NOMO-1 (cell line): ENCODE measurements at regions not wholly inside any gene's neighbourhood (a gene's known extent, or its start where the extent isn't known, plus 50 kb on each side); places are given as distances from the start of the nearest gene placed in this dataset.
"Not testable (repeated sequence)": the region's sequence is repeated elsewhere in the genome, so short reads cannot be mapped to it uniquely, and the experiment has no call there.

Source experiments
- DNase-seq, 2 experiments: peaks; one replicate each; lab custom pipeline; 2025; ENCODE audit not compliant: unreplicated experiment in 2 of 2; lab: John Stamatoyannopoulos, UW

DNA sequence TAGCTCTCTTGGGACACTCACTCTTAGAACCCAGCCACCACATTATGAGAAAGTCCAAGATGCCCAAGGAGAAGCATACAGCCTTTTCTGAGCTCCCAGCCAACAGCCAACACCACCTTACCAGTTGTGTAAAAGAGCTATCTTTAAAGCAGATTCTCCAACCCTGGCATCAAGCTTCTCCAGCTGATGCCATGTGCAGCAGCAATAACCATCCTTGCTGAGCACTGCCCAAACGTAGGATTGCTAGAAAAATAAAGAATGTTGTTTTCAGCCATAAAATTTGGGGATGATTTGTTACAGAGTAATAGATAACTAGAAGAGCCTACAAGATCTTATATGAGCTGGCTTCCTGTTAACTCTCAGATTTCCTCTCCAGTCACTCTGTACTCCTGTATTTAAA is 443.7 kb upstream of the DYNLRB2 start:
- no peak for DNase-seq

GRCh38 chr16:80092681-80093080 is 448.1 kb upstream of the DYNLRB2 start:
- DNase-seq: no peak

- DNase-seq: not testable (repeated sequence)
These were observed 449.3 kb upstream of the DYNLRB2 start for GRCh38 chr16:80091453-80091852.

GRCh38 chr16:80085606-80086005 is 455.2 kb upstream of the DYNLRB2 start:
- no peak for DNase-seq

- no peak for DNase-seq
These were observed 456.2 kb upstream of the DYNLRB2 start for GRCh38 chr16:80084614-80085013.

DNA sequence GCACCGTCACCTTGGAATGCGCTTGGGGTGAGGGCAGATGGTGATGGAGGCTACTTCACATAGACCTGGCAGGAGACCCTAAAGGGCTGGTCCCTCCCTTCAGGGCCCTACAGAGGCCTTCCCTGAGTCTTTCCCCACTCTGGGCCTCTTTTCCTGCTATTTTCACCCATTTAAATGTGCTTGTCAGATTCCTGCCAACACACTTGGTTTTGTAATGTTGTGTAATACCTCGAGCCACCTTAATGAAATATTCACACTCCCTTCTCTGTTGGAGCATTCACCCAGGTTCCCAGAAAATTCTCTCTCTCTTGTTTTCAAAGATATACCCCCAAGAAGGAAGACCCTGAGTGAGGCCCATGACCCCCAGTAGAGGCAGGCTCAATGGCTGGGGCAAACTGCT is 456.6 kb upstream of the DYNLRB2 start:
- no peak for DNase-seq

DNA sequence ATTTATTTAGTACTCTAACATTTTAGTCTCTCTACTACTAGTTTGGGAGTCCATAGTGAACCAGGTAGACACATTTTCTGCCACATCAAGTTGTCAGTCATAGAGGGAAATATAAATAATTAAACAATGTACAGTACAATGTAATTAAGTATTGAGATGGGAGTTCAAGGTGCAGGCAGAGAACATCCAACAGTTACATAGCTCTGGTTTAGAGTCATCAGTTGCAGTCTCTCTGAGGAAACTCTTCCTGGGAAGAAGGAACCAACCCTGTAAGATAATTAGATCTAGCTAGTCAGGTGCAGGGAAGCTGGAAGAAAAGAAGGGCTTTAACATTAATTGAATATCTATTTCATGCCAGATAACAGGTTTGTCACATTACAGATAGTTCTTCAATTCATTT is 457.9 kb upstream of the DYNLRB2 start:
- no peak for DNase-seq

- DNase-seq: no peak
These were observed 458.9 kb upstream of the DYNLRB2 start for GRCh38 chr16:80081846-80082245.

DNA sequence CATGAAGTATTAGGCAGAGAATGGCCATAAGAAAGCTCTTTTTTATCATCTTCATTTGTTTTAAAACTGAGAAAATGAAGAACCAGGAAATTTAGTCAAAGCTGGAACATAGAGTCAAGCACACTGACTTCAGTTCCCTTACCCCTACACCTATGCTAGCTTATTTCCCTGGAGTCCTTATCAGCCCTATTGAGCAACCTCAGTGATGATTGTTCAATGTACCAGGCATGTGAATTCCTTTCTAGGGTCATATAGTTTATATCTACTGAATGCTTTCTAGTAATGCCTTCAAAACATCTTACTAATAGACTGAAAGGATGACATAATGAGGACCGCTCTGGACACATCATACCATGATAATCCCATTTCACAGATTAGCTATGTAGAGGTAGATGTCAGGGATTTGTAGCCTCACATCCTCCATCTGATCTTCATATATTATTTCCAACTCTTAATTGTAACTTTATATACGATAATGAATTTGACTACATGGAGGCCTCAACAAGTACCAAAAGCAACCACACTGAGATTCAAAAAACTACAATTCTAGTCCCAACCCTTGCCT is 460.4 kb upstream of the DYNLRB2 start:
- DNase-seq: no peak

- no peak for DNase-seq
These were observed 461.7 kb upstream of the DYNLRB2 start for GRCh38 chr16:80079072-80079471.

DNA sequence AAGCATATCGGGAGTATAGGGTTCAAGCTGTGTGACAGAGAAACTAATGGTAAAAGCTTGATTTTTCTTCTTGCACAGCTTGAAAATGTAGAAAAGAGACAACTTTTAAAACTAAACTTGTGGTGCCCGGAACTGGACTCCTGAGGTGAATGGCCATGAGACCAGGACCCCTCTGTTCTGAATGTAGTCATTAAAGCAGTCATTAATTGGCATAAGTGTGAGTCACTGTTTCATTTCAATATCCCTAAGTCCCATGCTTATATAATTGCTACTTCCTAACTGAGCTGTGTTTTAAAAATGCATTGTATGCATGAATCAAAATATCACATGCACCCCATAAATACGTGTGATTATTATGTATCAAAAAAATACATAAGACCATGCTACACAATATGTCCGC is 463.1 kb upstream of the DYNLRB2 start:
- DNase-seq: no peak

DNA sequence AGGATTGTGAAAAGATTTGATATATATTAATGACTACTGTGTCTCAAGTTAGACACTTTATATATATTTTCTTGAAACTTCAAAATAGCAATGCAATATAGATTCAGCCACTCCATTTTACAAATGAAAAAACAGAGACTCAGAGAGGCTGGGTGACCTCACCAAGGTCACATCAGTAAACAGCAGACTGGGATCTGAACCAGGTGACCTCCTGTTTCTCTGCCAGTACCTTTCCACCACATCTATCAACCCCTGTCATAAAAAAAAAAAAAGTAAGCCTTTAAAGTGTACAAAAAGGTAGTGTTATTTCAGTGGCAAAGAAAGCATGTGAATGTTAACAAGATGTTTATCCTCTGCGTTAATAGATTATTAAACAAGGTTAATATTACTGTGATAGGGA is 466.5 kb upstream of the DYNLRB2 start:
- DNase-seq: no peak

DNA sequence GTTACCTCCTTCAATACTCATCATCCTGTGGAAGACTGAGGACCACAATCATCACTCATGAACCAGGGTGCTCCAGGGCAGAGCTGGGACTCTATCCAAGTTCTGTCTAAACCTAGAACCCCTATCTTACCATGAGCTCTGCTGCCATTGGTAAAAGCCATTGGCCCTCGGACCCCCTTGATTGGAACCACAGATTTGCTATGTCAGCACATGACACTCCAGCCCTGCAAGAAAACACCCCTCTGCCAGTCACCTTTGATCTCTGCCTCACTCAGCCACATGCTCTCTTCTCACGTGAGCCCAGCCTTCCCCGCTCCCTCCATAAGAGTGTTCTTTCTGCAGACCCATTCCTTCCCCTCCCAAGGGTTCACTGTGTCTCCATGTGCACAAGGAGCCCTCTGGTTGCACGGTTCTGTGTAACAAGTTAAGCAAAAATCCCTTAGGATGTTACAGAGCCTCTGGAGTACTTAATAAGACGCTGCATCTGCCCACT is 468.8 kb upstream of the DYNLRB2 start:
- DNase-seq: no peak

DNA sequence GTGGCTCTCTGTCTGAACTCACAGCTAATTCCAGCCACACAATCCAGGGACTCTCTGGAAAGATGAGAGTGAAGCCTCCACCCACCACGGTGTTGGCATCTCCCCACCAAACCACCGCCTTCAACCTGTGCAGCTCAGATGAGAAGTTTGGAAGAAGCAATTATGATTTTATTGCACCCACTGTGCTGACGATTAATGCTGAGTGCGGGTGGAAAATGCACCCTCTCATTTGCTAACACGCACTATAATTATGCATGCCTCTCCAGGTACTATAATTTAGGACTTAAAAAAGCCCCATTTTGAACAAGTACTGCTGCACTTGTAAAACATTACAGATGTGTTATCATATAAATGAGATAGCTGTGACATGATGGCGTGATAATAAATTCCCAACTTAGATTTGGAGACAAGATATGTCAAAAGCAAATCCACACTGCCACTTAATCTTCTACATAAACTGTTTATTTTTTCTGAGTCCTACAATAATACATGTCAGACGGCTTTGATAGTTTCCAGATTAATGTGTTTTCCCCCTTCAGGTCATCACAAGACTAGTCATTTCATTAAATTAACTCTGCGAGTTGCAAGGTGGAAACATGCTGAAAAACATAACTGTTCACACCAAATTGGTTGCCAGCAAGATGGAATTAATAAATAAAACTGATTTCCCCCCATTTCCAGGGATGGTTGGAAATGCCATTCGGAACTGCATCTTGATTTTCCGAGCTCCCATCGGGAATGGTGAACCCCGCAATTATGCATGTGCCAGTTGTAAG is 466.5 kb upstream of the MAF start:
- no peak for DNase-seq

DNA sequence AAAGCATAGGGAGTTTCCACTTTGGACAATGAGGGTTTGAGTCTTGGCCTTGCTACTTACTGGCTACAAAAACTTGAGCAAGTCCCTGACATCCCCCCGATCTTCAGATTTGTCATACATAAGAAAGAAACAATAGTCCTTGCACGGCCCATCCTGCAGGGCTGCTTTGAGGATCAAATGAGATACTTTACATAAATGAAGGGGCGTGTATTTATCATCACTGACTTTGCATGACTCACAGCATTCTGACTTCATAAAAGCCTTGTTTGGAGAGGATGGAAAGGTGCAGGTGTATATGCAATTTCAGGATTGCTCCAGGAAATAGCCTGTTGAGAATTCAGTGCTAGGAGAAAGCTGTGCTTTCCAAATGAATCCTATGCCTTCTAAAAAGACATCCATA is 465.0 kb upstream of the MAF start:
- DNase-seq: no peak

- DNase-seq: no peak
These were observed 463.2 kb upstream of the MAF start for GRCh38 chr16:80063713-80064069.

DNA sequence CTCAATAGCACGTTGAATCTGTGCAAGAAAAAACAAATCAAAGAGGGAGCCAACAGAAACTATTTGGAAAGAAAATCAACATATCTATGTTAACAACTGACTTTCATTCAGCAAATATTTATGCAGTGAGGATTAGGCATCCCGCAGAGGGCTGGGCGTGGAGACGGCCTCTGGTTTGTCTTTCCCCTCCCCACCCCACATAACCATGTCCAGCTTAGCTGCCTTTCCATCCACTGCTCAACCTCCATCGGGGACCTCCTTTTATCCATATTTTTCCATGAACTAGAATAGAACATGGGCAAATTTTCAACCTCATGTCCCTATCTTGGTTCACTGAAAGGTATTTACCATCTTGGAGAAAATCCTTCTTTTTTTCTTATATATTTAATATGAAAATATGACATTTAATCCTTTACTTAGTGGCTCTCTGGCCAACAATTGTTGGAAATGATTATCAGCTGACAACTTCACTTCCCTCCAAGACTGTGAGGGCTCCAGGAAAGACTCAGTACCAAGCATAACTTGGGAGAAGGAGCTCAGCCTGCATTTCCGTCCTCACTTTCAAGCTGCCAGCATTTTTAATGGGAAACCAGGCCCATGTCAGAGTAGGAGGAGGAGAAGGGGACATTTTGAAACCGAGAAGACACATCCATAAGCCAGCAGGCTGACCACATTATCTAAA is 462.6 kb upstream of the MAF start:
- DNase-seq: no peak

DNA sequence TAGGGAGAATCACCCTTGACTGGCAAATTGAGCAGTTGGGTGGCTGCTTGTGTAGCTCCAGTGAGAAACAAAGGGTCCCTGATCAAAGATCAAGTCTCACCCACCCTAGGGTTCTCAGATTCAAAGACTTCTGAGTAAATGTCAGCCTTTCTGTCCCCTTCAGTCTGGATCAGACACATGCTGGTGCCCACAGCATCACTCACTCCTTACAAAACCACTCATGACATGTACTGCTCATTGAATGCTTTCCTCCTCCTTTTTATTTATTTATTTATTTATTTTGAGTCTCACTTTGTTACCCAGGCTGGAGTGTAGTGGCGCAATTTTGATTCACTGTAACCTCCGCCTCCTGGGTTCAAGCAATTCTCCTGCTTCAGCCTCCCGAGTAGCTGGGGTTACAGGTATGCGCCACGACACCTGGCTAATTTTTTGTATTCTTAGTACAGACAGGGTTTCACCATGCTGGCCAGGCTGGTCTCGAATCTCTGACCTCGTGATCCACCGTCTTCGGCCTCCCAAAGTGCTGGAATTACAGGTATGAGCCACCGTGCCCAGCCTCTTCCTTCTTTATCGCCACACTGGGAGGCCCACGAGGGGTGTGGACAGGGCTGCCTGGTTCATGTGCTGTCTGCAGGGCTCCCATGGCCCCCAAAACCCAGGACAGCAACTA is 462.0 kb upstream of the MAF start:
- no peak for DNase-seq

DNA sequence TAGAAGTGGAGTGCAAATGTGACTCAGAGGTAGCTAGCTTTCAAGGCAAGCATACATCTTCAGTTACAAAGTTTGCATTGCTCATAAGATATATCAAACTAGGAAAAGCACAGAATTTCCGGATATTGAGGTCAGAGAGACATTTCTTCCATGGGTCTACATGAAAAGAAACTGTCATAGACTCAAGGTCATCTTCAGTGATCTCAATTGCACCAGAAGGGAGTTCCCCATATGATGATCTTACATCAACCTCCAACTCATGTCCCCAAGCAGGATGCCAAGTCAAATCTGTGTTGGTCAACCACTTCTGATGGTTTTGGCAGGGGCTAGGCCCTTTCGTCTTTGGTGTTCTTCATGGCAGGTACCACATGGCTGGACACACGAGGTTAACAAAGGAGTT is 459.9 kb upstream of the MAF start:
- DNase-seq: no peak

GRCh38 chr16:80059836-80060235 is 459.3 kb upstream of the MAF start:
- DNase-seq: no peak

DNA sequence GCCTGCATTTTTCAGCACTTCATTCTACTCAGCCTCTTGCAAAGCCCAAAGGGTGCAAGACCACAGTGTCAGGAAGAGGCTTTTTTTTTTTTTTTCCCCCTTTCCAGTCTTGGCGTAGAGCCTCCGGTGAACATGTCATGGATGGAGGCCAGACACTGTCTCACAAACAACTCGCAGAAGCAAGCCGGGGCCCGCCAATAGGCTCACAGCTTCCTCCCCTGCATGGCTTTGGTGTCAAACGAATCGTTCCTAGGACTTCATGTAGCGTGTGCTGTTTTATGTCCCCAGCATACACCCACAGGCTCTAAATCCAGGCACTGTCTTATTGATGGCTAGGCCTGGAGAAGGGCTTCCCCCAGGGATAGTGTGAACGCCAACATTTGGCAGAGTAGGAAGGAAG is 457.7 kb upstream of the MAF start:
- no peak for DNase-seq

DNA sequence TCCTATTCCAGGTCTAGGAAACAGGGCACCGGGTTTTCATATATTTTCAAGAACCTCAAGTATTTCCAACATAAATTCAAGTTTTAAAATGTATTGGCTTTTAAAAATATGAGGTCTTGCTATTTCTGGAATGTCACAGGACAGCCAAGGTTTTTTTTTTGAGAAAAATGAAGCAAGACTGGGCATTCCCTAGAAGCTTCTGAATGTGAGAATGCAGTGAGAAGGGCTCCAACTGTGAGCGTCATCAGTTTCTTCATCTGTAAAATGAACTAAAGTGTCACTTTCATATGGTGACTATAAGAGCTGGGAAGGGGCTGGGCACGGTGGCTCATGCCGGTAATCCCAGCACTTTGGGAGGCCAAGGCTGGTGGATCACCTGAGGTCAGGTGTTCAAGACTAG is 455.8 kb upstream of the MAF start:
- DNase-seq: no peak
